Rectal smooth muscle tissue (tissue), 1 donor: ENCODE measurements at regions not wholly inside any gene's neighbourhood (a gene's known extent, or its start where the extent isn't known, plus 50 kb on each side); places are given as distances from the start of the nearest gene placed in this dataset.

Source experiments
- H3K27ac ChIP-seq: one replicate; pipeline ENCODE4 v1.7.0; 2013; ENCODE audit warnings: low read depth, low read length, inconsistent platforms
- H3K27me3 ChIP-seq: one replicate; pipeline ENCODE4 v1.7.0; 2013; ENCODE audit warnings: low read length; ENCODE audit not compliant: control insufficient read depth, insufficient read depth
- H3K36me3 ChIP-seq: one replicate; pipeline ENCODE4 v1.7.0; 2013; ENCODE audit warnings: low read length; ENCODE audit not compliant: control insufficient read depth, insufficient read depth
- H3K4me1 ChIP-seq: one replicate; pipeline ENCODE4 v1.7.0; 2013; ENCODE audit warnings: low read length; ENCODE audit not compliant: control insufficient read depth, insufficient read depth
- H3K4me3 ChIP-seq: one replicate; pipeline ENCODE4 v1.7.0; 2013; ENCODE audit warnings: low read length
- H3K9ac ChIP-seq: one replicate; pipeline ENCODE4 v1.7.0; 2013; ENCODE audit warnings: low read length

GRCh38 chr7:42858570-42858969 is 53.3 kb downstream of the C7orf25 start:
- Histone ChIP-seq H3K36me3 (no peaks in the 10 kb centered on the region), H3K9ac (no peak overlapping the region), H3K27ac (no peak overlapping the region), H3K4me3 (no peak overlapping the region), H3K4me1 (no peaks in the 10 kb centered on the region), H3K27me3 (no peaks in the 10 kb centered on the region)

GRCh38 chr7:42856605-42856987 is 55.3 kb downstream of the C7orf25 start:
- Histone ChIP-seq H3K36me3 (no peaks in the 10 kb centered on the region), H3K4me1 (no peaks in the 10 kb centered on the region), H3K27ac (no peak overlapping the region), H3K27me3 (no peaks in the 10 kb centered on the region), H3K9ac (no peak overlapping the region), H3K4me3 (peak overlapping the region; percentile 64)

- no peaks in the 10 kb centered on the region for H3K36me3 ChIP-seq
- no peaks in the 10 kb centered on the region for H3K27me3 ChIP-seq
- no peak overlapping the region for H3K27ac ChIP-seq
- H3K9ac ChIP-seq: no peak overlapping the region
- H3K4me3 ChIP-seq: no peak overlapping the region
- no peaks in the 10 kb centered on the region for H3K4me1 ChIP-seq
Measured at GRCh38 chr7:42854571-42855118, 57.2 kb downstream of the C7orf25 start.

- Histone ChIP-seq H3K9ac (no peak overlapping the region), H3K27me3 (no peaks in the 10 kb centered on the region), H3K36me3 (no peaks in the 10 kb centered on the region), H3K4me3 (no peak overlapping the region), H3K27ac (no peak overlapping the region), H3K4me1 (no peaks in the 10 kb centered on the region)
Measured at GRCh38 chr7:42852531-42852930, 59.3 kb downstream of the C7orf25 start.

GRCh38 chr7:42843205-42843800 is 68.6 kb downstream of the C7orf25 start:
- Histone ChIP-seq H3K36me3 (no peaks in the 10 kb centered on the region), H3K27ac (no peak overlapping the region), H3K4me3 (peak overlapping the region; percentile 34), H3K27me3 (no peaks in the 10 kb centered on the region), H3K9ac (no peak overlapping the region), H3K4me1 (no peaks in the 10 kb centered on the region)

DNA sequence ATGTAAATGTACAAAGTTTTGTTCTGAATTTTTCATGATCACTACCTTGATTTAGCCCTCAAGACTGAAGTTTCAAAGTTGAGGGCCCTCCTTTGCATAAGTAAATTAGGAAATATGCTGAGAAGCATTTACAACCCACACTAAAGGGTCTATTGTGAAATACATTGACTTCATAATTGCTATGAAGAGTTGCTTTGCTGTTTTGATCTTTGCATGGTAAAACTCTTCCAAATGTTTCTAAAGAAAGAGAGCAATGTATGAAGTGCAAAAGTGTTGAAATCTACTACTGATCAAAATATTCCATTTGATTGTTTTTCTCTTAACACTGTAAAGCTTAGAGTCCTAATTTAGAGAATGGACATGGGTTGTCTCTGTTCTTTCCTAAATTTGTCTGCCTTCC is 77.2 kb downstream of the C7orf25 start:
- H3K9ac ChIP-seq: no peak overlapping the region
- H3K27me3 ChIP-seq: no peaks in the 10 kb centered on the region
- no peak overlapping the region for H3K4me3 ChIP-seq
- peaks cover 13% of the 10 kb centered on the region for H3K4me1 ChIP-seq
- H3K36me3 ChIP-seq: no peaks in the 10 kb centered on the region
- H3K27ac ChIP-seq: no peak overlapping the region

DNA sequence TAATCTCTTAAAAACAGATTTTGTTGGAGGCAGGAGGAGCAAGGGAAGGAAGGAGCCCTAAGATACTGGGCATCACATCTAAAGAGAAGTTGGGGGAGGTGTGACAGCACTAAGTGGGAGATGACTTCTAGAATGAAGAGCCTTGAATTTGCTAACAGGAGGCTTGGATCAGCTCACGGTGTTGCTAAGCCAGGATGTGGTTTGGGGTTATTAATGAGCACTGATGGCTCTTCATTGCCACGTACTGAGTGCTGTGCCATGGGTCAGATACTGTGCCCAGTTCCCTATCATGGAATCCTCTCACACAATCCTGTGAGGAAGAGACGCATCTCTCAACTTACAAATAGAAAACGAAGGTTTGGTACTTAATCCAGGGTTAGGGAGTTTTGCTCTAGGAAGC is 78.5 kb downstream of the C7orf25 start:
- H3K4me1 ChIP-seq: peaks cover 13% of the 10 kb centered on the region
- no peaks in the 10 kb centered on the region for H3K27me3 ChIP-seq
- H3K9ac ChIP-seq: no peak overlapping the region
- H3K36me3 ChIP-seq: no peaks in the 10 kb centered on the region
- no peak overlapping the region for H3K27ac ChIP-seq
- H3K4me3 ChIP-seq: no peak overlapping the region

DNA sequence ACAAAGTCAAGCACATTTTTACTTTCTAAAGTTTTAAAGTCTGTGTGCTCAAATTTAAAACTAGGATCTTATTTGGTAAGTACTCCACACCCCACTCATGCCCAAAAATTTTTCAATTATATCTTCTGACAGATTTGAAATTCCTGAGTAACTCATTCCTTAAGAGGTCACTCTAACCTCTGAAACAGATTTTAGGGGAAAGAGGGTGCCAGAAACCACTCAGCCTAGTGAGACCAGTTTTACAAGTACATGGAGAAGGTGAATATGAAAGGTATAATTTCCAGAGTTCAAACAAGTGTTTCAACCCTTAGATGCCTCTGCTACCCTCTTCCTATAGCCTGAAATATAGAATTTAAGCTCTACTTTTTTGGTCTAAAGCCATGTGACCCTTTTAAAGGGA is 79.2 kb downstream of the C7orf25 start:
- no peaks in the 10 kb centered on the region for H3K27me3 ChIP-seq
- no peak overlapping the region for H3K4me3 ChIP-seq
- no peak overlapping the region for H3K9ac ChIP-seq
- peaks cover 13% of the 10 kb centered on the region for H3K4me1 ChIP-seq
- H3K27ac ChIP-seq: no peak overlapping the region
- H3K36me3 ChIP-seq: no peaks in the 10 kb centered on the region

- no peaks in the 10 kb centered on the region for H3K36me3 ChIP-seq
- H3K4me3 ChIP-seq: no peak overlapping the region
- peak overlapping the region; percentile 64 for H3K27ac ChIP-seq
- H3K4me1 ChIP-seq: peaks cover 13% of the 10 kb centered on the region
- no peak overlapping the region for H3K9ac ChIP-seq
- H3K27me3 ChIP-seq: no peaks in the 10 kb centered on the region
Measured at GRCh38 chr7:42831718-42832522, 80.0 kb downstream of the C7orf25 start.

GRCh38 chr7:42831006-42831717 is 80.7 kb downstream of the C7orf25 start:
- Histone ChIP-seq H3K36me3 (no peaks in the 10 kb centered on the region), H3K9ac (no peak overlapping the region), H3K4me3 (no peak overlapping the region), H3K4me1 (peaks cover 13% of the 10 kb centered on the region), H3K27ac (peak overlapping the region; percentile 64), H3K27me3 (no peaks in the 10 kb centered on the region)

GRCh38 chr7:42812779-42813178 is 99.1 kb downstream of the C7orf25 start:
- Histone ChIP-seq H3K9ac (no peak overlapping the region), H3K27me3 (no peaks in the 10 kb centered on the region), H3K36me3 (no peaks in the 10 kb centered on the region), H3K4me3 (no peak overlapping the region), H3K4me1 (no peaks in the 10 kb centered on the region), H3K27ac (no peak overlapping the region)

DNA sequence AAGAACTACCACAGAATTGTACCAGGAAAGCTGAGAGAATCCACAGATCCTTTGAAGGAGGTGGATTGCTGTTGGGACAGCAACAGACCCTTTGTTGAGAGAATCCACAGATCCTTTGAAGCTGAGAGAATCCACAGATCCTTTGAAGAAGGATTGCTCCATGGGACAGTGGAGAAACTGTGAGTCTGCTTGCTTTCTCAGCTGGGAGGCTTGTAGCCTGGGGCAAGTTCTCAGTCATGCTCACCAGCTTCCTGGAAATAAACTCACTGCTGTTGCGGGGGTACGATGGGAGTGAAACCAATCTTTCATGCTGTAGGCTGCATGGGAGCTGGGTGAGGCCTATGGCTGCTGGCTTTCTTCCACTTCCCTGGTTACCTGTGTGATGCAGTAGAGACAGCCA is 106.3 kb downstream of the C7orf25 start:
- Histone ChIP-seq H3K27me3 (no peaks in the 10 kb centered on the region), H3K4me1 (no peaks in the 10 kb centered on the region), H3K27ac (no peak overlapping the region), H3K4me3 (no peak overlapping the region), H3K36me3 (no peaks in the 10 kb centered on the region), H3K9ac (no peak overlapping the region)
